ENCODE measurements at regions not wholly inside any gene's neighbourhood (a gene's known extent, or its start where the extent isn't known, plus 50 kb on each side); places are given as distances from the start of the nearest gene placed in this dataset.

DNA sequence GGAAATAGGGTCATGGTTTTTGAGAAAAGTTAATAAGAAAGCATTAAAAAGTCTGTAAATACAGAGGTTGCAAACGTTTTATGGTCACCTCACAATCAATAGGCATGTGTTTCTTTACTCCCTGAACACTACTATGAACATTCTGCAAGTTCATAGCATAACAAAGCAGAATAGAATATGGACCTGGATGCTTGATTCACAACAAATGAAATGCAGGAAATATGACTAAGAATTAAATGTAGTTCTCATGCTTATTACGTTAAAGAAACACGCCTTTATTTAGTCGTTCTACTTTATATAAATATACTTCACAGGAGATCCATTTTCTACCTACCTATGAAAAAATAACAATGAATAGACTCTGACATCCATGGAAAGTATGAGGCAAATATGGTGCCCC lies 344.0 kb downstream of the KCTD12 start:
- intact Hi-C loops (cut with DNase I), result no loop called here
- 76 to 78% methylated on average over 4 of the region's 4 CpGs for WGBS, 2 donors
- Histone ChIP-seq H3K4me3 (no peak overlapping the region), H3K9me3 (peaks cover 0 to 21% (median 0%) of the 10 kb centered on the region in 11 donors), H3K36me3 (no peaks in the 10 kb centered on the region), H3K27me3 (no peaks in the 10 kb centered on the region), H3K27ac (no peak overlapping the region), H3K4me1 (no peaks in the 10 kb centered on the region)
- ATAC-seq (no peak), DNase-seq (no peak)
- TF ChIP-seq, protein P1, sequence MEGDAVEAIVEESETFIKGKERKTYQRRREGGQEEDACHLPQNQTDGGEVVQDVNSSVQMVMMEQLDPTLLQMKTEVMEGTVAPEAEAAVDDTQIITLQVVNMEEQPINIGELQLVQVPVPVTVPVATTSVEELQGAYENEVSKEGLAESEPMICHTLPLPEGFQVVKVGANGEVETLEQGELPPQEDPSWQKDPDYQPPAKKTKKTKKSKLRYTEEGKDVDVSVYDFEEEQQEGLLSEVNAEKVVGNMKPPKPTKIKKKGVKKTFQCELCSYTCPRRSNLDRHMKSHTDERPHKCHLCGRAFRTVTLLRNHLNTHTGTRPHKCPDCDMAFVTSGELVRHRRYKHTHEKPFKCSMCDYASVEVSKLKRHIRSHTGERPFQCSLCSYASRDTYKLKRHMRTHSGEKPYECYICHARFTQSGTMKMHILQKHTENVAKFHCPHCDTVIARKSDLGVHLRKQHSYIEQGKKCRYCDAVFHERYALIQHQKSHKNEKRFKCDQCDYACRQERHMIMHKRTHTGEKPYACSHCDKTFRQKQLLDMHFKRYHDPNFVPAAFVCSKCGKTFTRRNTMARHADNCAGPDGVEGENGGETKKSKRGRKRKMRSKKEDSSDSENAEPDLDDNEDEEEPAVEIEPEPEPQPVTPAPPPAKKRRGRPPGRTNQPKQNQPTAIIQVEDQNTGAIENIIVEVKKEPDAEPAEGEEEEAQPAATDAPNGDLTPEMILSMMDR (IDR thresholded peaks at IDR 0.05), result no peak

DNA sequence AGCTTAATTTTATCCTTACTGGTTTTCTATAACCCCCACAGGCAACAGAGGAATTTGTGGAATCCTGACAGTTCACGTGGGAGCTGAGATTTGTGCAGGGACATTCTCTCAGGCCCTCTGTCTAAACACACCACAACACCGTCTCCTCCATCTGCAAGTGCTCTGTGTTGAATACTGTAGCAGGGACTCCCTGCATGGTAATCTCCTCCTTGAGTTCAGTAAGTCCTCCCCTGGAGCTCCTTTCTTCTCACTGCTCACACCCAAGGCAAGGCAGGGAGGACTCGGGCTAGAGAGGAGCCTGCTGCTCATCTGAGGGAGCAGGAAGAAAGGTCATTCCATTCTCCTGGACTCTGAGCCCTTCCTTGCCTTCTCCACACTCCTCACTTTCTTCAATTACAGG lies 348.2 kb downstream of the KCTD12 start:
- H3K36me3 ChIP-seq, result no peaks in the 10 kb centered on the region
- DNase-seq (no peak), ATAC-seq (no peak)
- H3K27me3 ChIP-seq, result no peaks in the 10 kb centered on the region
- intact Hi-C loops (cut with DNase I), result no loop called here
- H3K9me3 ChIP-seq, result peaks cover 0 to 14% (median 0%) of the 10 kb centered on the region in 11 donors
- TF ChIP-seq, protein P1 (IDR thresholded peaks at IDR 0.05), result no peak
- H3K4me1 ChIP-seq, result no peaks in the 10 kb centered on the region
- no peak overlapping the region for H3K27ac ChIP-seq
- WGBS, 2 donors, result 64 to 83% methylated on average over 3 of the region's 3 CpGs
- no peak overlapping the region for H3K4me3 ChIP-seq

DNA sequence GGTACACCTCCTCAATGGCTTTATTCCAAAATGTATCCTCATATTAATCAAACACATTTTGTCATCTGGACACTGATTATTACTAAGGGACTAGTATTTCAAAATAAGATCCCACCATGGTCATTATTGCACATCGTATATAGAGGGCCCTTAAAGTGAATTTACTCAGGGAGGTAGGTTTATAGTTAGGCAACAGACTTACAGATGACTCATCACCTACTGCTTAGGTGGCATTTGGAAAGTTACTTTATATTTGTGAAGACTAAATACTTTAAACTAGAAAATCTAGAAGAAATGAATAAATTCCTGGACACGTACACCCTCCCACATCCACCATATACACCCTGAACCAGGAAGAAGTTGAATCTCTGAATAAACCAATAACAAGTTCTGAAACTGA lies 353.0 kb downstream of the KCTD12 start:
- no peak for ATAC-seq
- Histone ChIP-seq H3K9me3 (peaks cover 0 to 14% (median 0%) of the 10 kb centered on the region in 11 donors), H3K4me1 (no peaks in the 10 kb centered on the region), H3K4me3 (no peak overlapping the region), H3K27me3 (peaks cover 0 to 7% (median 0%) of the 10 kb centered on the region in 7 donors), H3K27ac (no peak overlapping the region), H3K36me3 (no peaks in the 10 kb centered on the region)
- intact Hi-C loops (cut with DNase I), result no loop called here
- no peak for DNase-seq
- TF ChIP-seq, protein P1 (IDR thresholded peaks at IDR 0.05), result no peak
- WGBS, 2 donors, result 93 to 95% methylated on average over 2 of the region's 2 CpGs

DNA sequence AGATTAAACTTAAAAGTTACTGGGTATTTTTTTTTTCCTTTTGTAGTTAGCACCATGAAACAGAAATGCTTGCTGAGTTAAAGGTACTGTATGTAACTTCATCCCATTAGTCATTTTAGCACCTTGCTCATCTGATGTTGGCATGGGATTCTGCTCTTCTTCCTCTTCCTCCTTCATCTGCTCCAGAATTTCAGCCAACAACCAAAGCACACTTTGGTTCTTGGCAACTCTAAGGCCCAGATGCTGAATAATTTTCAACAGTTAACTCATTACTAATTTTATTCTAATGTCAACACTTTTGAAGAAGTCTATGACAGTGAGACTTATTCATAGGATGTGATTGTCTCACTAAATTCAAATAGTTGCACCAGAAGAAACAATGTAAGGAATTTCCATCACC lies 359.2 kb downstream of the KCTD12 start:
- DNase-seq (no peak), ATAC-seq (no peak)
- Histone ChIP-seq H3K27ac (no peak overlapping the region), H3K9me3 (no peaks in the 10 kb centered on the region), H3K4me3 (no peak overlapping the region), H3K4me1 (peaks cover 0 to 4% (median 0%) of the 10 kb centered on the region in 9 donors), H3K36me3 (no peaks in the 10 kb centered on the region), H3K27me3 (peaks cover 0 to 7% (median 0%) of the 10 kb centered on the region in 7 donors)
- TF ChIP-seq, protein P1 (IDR thresholded peaks at IDR 0.05), result no peak
- intact Hi-C loops (cut with DNase I), result loop anchor here in 1 of 10 donors (10.0 kb wide), 1 partner anchor 58 kb away; no protein-coding TSS in a partner anchor
